Body of pancreas (tissue), 4 donors: ENCODE measurements at regions not wholly inside any gene's neighbourhood (a gene's known extent, or its start where the extent isn't known, plus 50 kb on each side); places are given as distances from the start of the nearest gene placed in this dataset.
A peak's percentile ranks its signal among the peaks of the same experiment; 100 is the strongest.
"Not testable (repeated sequence)": the region's sequence is repeated elsewhere in the genome, so short reads cannot be mapped to it uniquely, and the experiment has no call there.

Experiments
- ATAC-seq: fragments of 150-250 bp; one replicate; pipeline ENCODE4 v1.9.1; 2016
- DNase-seq, 4 donors: peaks; one replicate each; pipeline ENCODE4 v3.0.0-alpha.2; 2019
- H3K27ac ChIP-seq, 4 donors: fragments of 200-600 bp; sonication (generic); 1 replicate in 3 of 4; 2 replicates in 1 of 4; pipeline versions ENCODE4 v1.5.1 to v1.6.1; 2016 to 2019; ENCODE audit warnings: mild to moderate bottlenecking in 1 of 4, mixed read lengths in 1 of 4, moderate library complexity in 1 of 4
- H3K27me3 ChIP-seq, 2 donors: fragments of 200-600 bp; sonication (generic); one replicate each; pipeline ENCODE4 v1.6.0; 2016; ENCODE audit warnings: mild to moderate bottlenecking in 1 of 2
- H3K36me3 ChIP-seq, 2 donors: fragments of 200-600 bp; sonication (generic); replicated peaks in 1 of 2; 2 replicates each; pipeline ENCODE4 v1.5.1; 2016; ENCODE audit warnings: low read depth in 2 of 2; ENCODE audit not compliant: insufficient read depth in 1 of 2
- H3K4me1 ChIP-seq: fragments of 200-600 bp; sonication (generic); one replicate; pipeline ENCODE4 v1.6.0; 2016
- H3K4me3 ChIP-seq, 2 donors: fragments of 200-600 bp; sonication (generic); 1 replicate in 1 of 2; 2 replicates in 1 of 2; pipeline ENCODE4 v1.5.1; 2016 to 2019
- H3K9me3 ChIP-seq, 3 donors: fragments of 200-600 bp; sonication (generic); 1 replicate in 2 of 3; 2 replicates in 1 of 3; pipeline ENCODE4 v1.5.1; 2016
- CTCF ChIP-seq, 7 experiments: fragments of 450-650 bp in 4 of 7; fragments of 200-600 bp in 3 of 7; sonication (generic) in 3 of 7; IDR thresholded peaks; one replicate each; pipeline ENCODE4 v1.5.1; 2016 to 2019; ENCODE audit warnings: antibody characterized with exemption in 7 of 7
- POLR2A ChIP-seq, 3 donors: fragments of 450-650 bp; IDR thresholded peaks; one replicate each; pipeline ENCODE4 v1.6.1; 2016; ENCODE audit warnings: antibody characterized with exemption in 3 of 3, mild to moderate bottlenecking in 2 of 3
- WGBS, 2 donors: methylation state at CpG; one replicate each; pipeline ENCODE4 v1.1.5; 2017; 5-methylcytosine and 5-hydroxymethylcytosine counted together
- intact Hi-C: fragments of 100-400 bp; cut with DNase I; formaldehyde crosslinking; loops from one replicate; pipeline ENCODE4 v1.15.1; 2023

DNA sequence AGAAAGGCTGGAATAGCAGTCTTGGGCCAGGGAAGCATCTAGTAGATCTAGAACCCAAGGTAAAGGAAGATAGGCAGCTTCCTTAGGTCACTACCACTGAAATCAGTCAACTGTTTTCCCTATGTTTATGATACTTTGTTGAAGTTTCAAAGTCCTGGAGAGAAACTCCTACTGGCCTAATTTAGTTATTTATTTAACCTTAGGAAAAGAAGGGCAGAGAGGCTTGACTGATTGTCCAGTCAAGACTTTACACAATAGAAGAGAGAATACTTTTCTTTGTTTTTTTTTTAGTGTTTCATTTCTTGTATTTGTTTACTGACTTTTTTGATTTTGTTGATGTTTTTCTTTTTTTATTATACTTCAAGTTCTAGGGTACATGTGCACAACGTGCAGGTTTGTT is 138.9 kb upstream of the PHYHIPL start:
- no peak for ATAC-seq
- peak overlapping the region in 3 of 4 donors; percentile 39 to 64 (median 56) for H3K27ac ChIP-seq
- 75 to 79% methylated on average over 1 of the region's 1 CpG for WGBS, 2 donors

GRCh38 chr10:59043358-59043757 is 133.1 kb upstream of the PHYHIPL start:
- peak in 1 of 4 donors; percentile 28 for DNase-seq
- H3K9me3 ChIP-seq, H3K27me3 ChIP-seq, H3K27ac ChIP-seq, H3K4me3 ChIP-seq, H3K36me3 ChIP-seq, intact Hi-C loops, ATAC-seq: not testable (repeated sequence)
- WGBS, 2 donors, result 65 to 80% methylated on average over 7 to 8 of the region's 8 CpGs
- H3K4me1 ChIP-seq, result peaks cover 16% of the 10 kb centered on the region

More for the DNA sequence above, 138.9 kb upstream of the PHYHIPL start:
- Histone ChIP-seq H3K4me3 (no peak overlapping the region), H3K27me3 (no peaks in the 10 kb centered on the region), H3K9me3 (no peaks in the 10 kb centered on the region), H3K36me3 (no peaks in the 10 kb centered on the region), H3K4me1 (peaks cover 26% of the 10 kb centered on the region)
- intact Hi-C loops, result no loop called here
- TF ChIP-seq POLR2A (IDR thresholded peaks at IDR 0.05), result no peak
- TF ChIP-seq CTCF (IDR thresholded peaks at IDR 0.05), result no peak
- DNase-seq, result no peak

DNA sequence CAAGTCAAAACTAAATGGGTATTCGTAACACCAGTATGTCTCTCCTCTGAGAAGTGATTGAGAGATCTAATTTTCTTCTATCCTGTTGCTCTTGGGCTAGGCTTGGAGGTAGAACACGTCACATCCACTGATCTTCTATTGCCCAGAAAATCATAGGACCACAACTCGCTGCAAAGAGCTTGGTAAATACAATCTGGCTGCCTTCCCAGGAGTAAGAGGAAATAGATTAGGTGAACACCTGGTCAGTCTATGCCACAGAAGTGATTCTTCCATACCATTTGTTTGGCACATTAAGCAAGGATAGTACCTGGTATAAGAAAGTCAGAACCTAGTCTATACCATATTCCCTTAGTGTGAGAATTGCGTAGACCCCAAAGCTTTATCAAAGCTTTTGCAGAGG is 129.3 kb upstream of the PHYHIPL start:
- DNase-seq (peak; percentile 29 to 75 (median 58)), ATAC-seq (peak; percentile 99)
- 21 to 27% methylated on average over 4 of the region's 4 CpGs for WGBS, 2 donors
- peaks cover 16% of the 10 kb centered on the region for H3K4me1 ChIP-seq
- no peak overlapping the region for H3K4me3 ChIP-seq
- intact Hi-C loops, result no loop called here
- no peaks in the 10 kb centered on the region for H3K27me3 ChIP-seq
- H3K36me3 ChIP-seq, result no peaks in the 10 kb centered on the region
- peak overlapping the region in 3 of 4 donors; percentile 7 to 75 (median 51) for H3K27ac ChIP-seq
- H3K9me3 ChIP-seq, result peaks cover 0 to 5% (median 0%) of the 10 kb centered on the region in 3 donors
- TF ChIP-seq POLR2A (IDR thresholded peaks at IDR 0.05) (no peak), CTCF (IDR thresholded peaks at IDR 0.05) (no peak)

DNA sequence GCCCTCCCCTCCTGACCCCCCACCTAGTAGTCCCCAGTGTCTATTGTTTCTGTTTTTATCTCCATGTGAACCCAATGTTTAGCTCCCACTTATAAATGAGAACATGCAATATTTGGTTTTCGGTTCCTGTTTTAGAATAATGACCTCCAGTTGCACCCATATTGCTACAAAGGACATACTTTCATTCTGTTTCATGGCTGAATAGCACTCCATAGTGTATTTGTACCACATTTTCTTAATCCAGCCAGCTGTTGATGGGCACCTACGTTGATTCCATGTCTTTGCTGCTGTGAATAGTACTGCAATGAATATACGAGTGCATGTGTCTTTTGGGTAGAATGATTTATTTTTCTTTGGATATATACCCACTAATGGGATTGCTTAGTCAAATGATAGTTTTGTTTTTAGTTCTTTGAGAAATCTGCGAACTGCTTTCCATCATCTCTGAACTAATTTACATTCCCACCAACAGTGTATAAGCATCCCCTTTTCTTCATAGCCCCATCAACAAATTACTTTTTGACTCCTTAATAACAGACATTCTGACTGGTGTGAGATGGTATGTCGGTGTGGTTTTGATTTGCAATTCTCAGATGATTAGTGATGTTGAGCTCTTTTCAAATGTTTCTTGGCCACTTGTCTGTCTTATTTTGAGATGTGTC is 128.4 kb upstream of the PHYHIPL start:
- DNase-seq, result no peak
- peak overlapping the region in 2 of 4 donors; percentile 51 to 75 for H3K27ac ChIP-seq
- 92 to 94% methylated on average over 5 of the region's 5 CpGs for WGBS, 2 donors
- intact Hi-C loops, result no loop called here
- no peak for TF ChIP-seq POLR2A (IDR thresholded peaks at IDR 0.05)
- TF ChIP-seq CTCF (IDR thresholded peaks at IDR 0.05), result no peak
- no peak overlapping the region for H3K4me3 ChIP-seq
- no peak for ATAC-seq
- peaks cover 16% of the 10 kb centered on the region for H3K4me1 ChIP-seq
- no peaks in the 10 kb centered on the region for H3K36me3 ChIP-seq
- H3K27me3 ChIP-seq, result no peaks in the 10 kb centered on the region
- H3K9me3 ChIP-seq, result peaks cover 0 to 5% (median 0%) of the 10 kb centered on the region in 3 donors

DNA sequence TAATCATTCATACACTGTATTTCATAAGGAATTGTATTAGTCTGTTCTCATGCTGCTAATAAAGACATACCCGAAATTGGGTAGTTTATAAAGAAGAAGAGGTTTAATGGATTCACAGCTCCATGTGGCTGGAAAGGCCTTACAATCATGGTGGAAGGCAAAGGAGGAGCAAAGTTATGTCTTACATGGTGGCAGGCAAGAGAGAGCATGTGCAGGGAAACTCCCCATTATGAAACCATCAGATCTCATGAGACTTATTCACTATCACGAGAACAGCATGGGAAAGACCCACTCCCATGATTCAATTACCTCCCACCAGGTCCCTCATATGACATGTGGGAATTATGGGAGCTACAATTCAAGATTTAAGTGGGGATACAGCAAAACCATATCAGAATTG is 122.9 kb upstream of the PHYHIPL start:
- H3K4me3 ChIP-seq, H3K27me3 ChIP-seq, intact Hi-C loops, ATAC-seq, H3K9me3 ChIP-seq, H3K36me3 ChIP-seq, H3K27ac ChIP-seq, DNase-seq: not testable (repeated sequence)
- peaks cover 10% of the 10 kb centered on the region for H3K4me1 ChIP-seq
- 93 to 97% methylated on average over 2 of the region's 2 CpGs for WGBS, 2 donors

GRCh38 chr10:59055045-59055444 is 121.4 kb upstream of the PHYHIPL start:
- TF ChIP-seq POLR2A (IDR thresholded peaks at IDR 0.05) (no peak), CTCF (IDR thresholded peaks at IDR 0.05) (no peak)
- intact Hi-C loops, result no loop called here
- H3K27ac ChIP-seq, result no peak overlapping the region

More at GRCh38 chr10:59055045-59055444, 121.4 kb upstream of the PHYHIPL start:
- no peak for ATAC-seq
- Histone ChIP-seq H3K27me3 (no peaks in the 10 kb centered on the region), H3K4me3 (no peak overlapping the region), H3K9me3 (no peaks in the 10 kb centered on the region), H3K36me3 (no peaks in the 10 kb centered on the region), H3K4me1 (peaks cover 10% of the 10 kb centered on the region)
- WGBS, 2 donors, result 89 to 93% methylated on average over 2 of the region's 2 CpGs
- no peak for DNase-seq
